ENCODE measurements at regions not wholly inside any gene's neighbourhood (a gene's known extent, or its start where the extent isn't known, plus 50 kb on each side); places are given as distances from the start of the nearest gene placed in this dataset.

- no peak for DNase-seq
These were observed 66.8 kb upstream of the VRK1 start for GRCh38 chr14:96730386-96730785.

- no peak for DNase-seq
These were observed 63.0 kb upstream of the VRK1 start for GRCh38 chr14:96734076-96734622.

- DNase-seq, result no peak
These were observed 61.7 kb upstream of the VRK1 start for GRCh38 chr14:96735526-96735925.

- DNase-seq, result no peak
These were observed 60.7 kb upstream of the VRK1 start for GRCh38 chr14:96736439-96736838.

- peak; percentile 8 for DNase-seq
These were observed 59.3 kb upstream of the VRK1 start for GRCh38 chr14:96737881-96738280.

- DNase-seq, result no peak
These were observed 57.8 kb upstream of the VRK1 start for GRCh38 chr14:96739200-96739910.

- peak; percentile 80 for DNase-seq
These were observed 55.8 kb upstream of the VRK1 start for GRCh38 chr14:96741151-96741977.

- no peak for DNase-seq
These were observed 52.9 kb upstream of the VRK1 start for GRCh38 chr14:96744262-96744661.

GRCh38 chr14:96745500-96746051, 51.6 kb upstream of the VRK1 start:
- no peak for DNase-seq

- DNase-seq, result no peak
These were observed 51.1 kb upstream of the VRK1 start for GRCh38 chr14:96746101-96746500.

- no peak for DNase-seq
These were observed 50.2 kb upstream of the VRK1 start for GRCh38 chr14:96747006-96747405.

Measured in activated naive CD4-positive, alpha-beta T cell treated with Interleukin-2 at 50 U/mL for 16 hours (primary cell).